ENCODE measurements at regions not wholly inside any gene's neighbourhood (a gene's known extent, or its start where the extent isn't known, plus 50 kb on each side); places are given as distances from the start of the nearest gene placed in this dataset.

DNA sequence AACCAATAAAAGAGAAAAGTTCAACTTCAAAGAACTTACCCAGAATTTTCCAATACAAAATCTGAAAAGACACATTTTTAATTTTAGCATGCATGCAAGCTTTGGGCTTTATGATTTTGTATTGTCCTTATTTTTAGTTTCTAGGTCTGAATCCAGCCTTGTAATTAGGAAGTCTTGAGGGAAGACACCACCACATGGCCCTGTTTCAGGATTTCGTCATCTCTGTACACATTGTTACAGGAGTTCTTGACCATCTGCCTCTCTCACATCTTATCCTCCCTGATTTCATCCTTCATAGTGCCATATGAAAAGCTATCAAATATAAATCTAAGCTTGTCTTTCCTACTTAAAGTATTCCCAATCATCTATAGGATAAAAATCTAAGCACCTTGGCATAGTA lies 176.1 kb downstream of the TXNL1 start:
- Histone ChIP-seq H3K9me3 (replicated peaks; ENCODE audit: insufficient read depth, low read length) (no peaks in the 10 kb centered on the region), H3K9ac (ENCODE audit: low read length) (no peak overlapping the region), H3K9me2 (replicated peaks; ENCODE audit: insufficient read depth, low read length) (no peaks in the 10 kb centered on the region), H3K4me1 (ENCODE audit: low read length) (no peaks in the 10 kb centered on the region), H3K27me3 (replicated peaks; ENCODE audit: insufficient read depth, low read length) (no peaks in the 10 kb centered on the region), H3K4me3 (ENCODE audit: low read length) (no peak overlapping the region), H3K4me2 (ENCODE audit: low read depth, low read length) (no peak overlapping the region), H3K27ac (ENCODE audit: low read length) (no peak overlapping the region), H3K36me3 (replicated peaks; ENCODE audit: insufficient read depth, low read length) (no peaks in the 10 kb centered on the region), H3K79me2 (ENCODE audit: low read length) (no peaks in the 10 kb centered on the region), H3F3A (ENCODE audit: insufficient read depth, low read length) (no peaks in the 10 kb centered on the region), H2AFZ (ENCODE audit: low read length) (no peak overlapping the region), H4K20me1 (ENCODE audit: insufficient read depth, low read length) (no peaks in the 10 kb centered on the region)
- TF ChIP-seq, protein P1, sequence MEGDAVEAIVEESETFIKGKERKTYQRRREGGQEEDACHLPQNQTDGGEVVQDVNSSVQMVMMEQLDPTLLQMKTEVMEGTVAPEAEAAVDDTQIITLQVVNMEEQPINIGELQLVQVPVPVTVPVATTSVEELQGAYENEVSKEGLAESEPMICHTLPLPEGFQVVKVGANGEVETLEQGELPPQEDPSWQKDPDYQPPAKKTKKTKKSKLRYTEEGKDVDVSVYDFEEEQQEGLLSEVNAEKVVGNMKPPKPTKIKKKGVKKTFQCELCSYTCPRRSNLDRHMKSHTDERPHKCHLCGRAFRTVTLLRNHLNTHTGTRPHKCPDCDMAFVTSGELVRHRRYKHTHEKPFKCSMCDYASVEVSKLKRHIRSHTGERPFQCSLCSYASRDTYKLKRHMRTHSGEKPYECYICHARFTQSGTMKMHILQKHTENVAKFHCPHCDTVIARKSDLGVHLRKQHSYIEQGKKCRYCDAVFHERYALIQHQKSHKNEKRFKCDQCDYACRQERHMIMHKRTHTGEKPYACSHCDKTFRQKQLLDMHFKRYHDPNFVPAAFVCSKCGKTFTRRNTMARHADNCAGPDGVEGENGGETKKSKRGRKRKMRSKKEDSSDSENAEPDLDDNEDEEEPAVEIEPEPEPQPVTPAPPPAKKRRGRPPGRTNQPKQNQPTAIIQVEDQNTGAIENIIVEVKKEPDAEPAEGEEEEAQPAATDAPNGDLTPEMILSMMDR (IDR thresholded peaks at IDR 0.05; ENCODE audit: low read length): no peak
- no peak for TF ChIP-seq EZH2phosphoT487 (IDR thresholded peaks at IDR 0.05; ENCODE audit: low read length)
- no peak for TF ChIP-seq EZH2 (optimal IDR thresholded peaks at IDR 0.05; ENCODE audit: low read depth, low read length)
- no peak for DNase-seq

DNA sequence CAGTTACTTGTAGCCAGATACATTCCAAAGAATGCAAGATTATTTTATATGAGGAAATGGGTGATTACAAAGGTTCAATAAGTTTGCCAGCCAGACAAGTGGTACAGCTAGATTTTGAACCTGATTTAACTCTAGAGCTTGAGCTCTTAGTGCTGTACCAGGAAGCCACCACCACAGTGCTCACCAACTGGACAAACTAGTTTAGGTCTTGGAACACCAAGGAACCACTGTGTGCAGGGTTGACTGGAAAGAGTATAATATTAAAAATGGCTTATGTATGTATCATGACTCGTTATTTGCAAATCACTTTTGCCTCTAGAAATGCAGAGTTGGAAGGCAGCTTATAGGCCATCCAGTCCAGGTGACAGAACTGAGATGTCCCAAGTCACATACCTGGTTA lies 177.2 kb downstream of the TXNL1 start:
- no peak for TF ChIP-seq EZH2phosphoT487 (IDR thresholded peaks at IDR 0.05; ENCODE audit: low read length)
- TF ChIP-seq, protein P1 (IDR thresholded peaks at IDR 0.05; ENCODE audit: low read length): no peak
- TF ChIP-seq EZH2 (optimal IDR thresholded peaks at IDR 0.05; ENCODE audit: low read depth, low read length): no peak
- no peak overlapping the region for H3K4me2 ChIP-seq (ENCODE audit: low read depth, low read length)
- H3K27me3 ChIP-seq (replicated peaks; ENCODE audit: insufficient read depth, low read length): no peaks in the 10 kb centered on the region
- no peaks in the 10 kb centered on the region for H3K36me3 ChIP-seq (replicated peaks; ENCODE audit: insufficient read depth, low read length)
- no peak overlapping the region for H3K9ac ChIP-seq (ENCODE audit: low read length)
- H3F3A ChIP-seq (ENCODE audit: insufficient read depth, low read length): no peaks in the 10 kb centered on the region
- no peak for DNase-seq
- no peaks in the 10 kb centered on the region for H4K20me1 ChIP-seq (ENCODE audit: insufficient read depth, low read length)
- no peaks in the 10 kb centered on the region for H3K4me1 ChIP-seq (ENCODE audit: low read length)
- H2AFZ ChIP-seq (ENCODE audit: low read length): no peak overlapping the region
- no peak overlapping the region for H3K4me3 ChIP-seq (ENCODE audit: low read length)
- H3K9me3 ChIP-seq (replicated peaks; ENCODE audit: insufficient read depth, low read length): no peaks in the 10 kb centered on the region
- H3K27ac ChIP-seq (ENCODE audit: low read length): no peak overlapping the region
- H3K9me2 ChIP-seq (replicated peaks; ENCODE audit: insufficient read depth, low read length): no peaks in the 10 kb centered on the region
- H3K79me2 ChIP-seq (ENCODE audit: low read length): no peaks in the 10 kb centered on the region

DNA sequence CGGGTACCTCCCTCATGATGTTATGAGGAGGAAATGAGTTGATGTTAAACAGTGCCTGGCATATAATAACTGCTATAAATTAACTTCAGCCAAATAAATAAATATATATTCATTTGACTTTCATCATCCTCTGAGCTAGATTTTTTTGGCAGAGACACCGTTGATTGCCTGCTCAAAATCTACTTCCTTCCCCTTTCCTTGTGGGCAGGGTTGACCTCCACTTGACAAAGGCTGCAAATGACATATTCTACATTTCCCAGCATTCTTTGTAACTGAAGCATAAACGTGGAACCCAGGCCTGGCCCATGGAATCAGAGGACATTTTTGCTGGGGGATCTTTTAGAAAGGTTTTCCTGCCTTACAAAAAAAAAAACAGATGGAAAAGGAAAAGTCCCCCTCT lies 177.8 kb downstream of the TXNL1 start:
- H3K27me3 ChIP-seq (replicated peaks; ENCODE audit: insufficient read depth, low read length): no peaks in the 10 kb centered on the region
- no peak for TF ChIP-seq EZH2 (optimal IDR thresholded peaks at IDR 0.05; ENCODE audit: low read depth, low read length)
- TF ChIP-seq EZH2phosphoT487 (IDR thresholded peaks at IDR 0.05; ENCODE audit: low read length): no peak
- TF ChIP-seq, protein P1 (IDR thresholded peaks at IDR 0.05; ENCODE audit: low read length): no peak
- no peaks in the 10 kb centered on the region for H3K9me2 ChIP-seq (replicated peaks; ENCODE audit: insufficient read depth, low read length)
- no peak overlapping the region for H3K4me3 ChIP-seq (ENCODE audit: low read length)
- H4K20me1 ChIP-seq (ENCODE audit: insufficient read depth, low read length): no peaks in the 10 kb centered on the region
- H3K36me3 ChIP-seq (replicated peaks; ENCODE audit: insufficient read depth, low read length): no peaks in the 10 kb centered on the region
- H3K79me2 ChIP-seq (ENCODE audit: low read length): no peaks in the 10 kb centered on the region
- H3K27ac ChIP-seq (ENCODE audit: low read length): no peak overlapping the region
- no peaks in the 10 kb centered on the region for H3F3A ChIP-seq (ENCODE audit: insufficient read depth, low read length)
- DNase-seq: no peak
- no peak overlapping the region for H3K4me2 ChIP-seq (ENCODE audit: low read depth, low read length)
- no peak overlapping the region for H3K9ac ChIP-seq (ENCODE audit: low read length)
- H3K9me3 ChIP-seq (replicated peaks; ENCODE audit: insufficient read depth, low read length): no peaks in the 10 kb centered on the region
- H3K4me1 ChIP-seq (ENCODE audit: low read length): no peaks in the 10 kb centered on the region
- no peak overlapping the region for H2AFZ ChIP-seq (ENCODE audit: low read length)

Measured in MM.1S (cell line).